IMR-90 (cell line): ENCODE measurements at regions not wholly inside any gene's neighbourhood (a gene's known extent, or its start where the extent isn't known, plus 50 kb on each side); places are given as distances from the start of the nearest gene placed in this dataset.

Experiments
- ATAC-seq: fragments of 200-7000 bp; cut with Tn5 transposase; 2 replicates; pipeline ENCODE4 v1.9.1; 2020; ENCODE audit warnings: low read depth, mild to moderate bottlenecking, moderate library complexity
- BruUV-seq: library from RNA; stranded (reverse); fragments of 400-500 nt; replicated peaks from 2 replicates; lab custom pipeline; 2021; lab: Mats Ljungman, UMichigan
- CTCF ChIA-PET: fragments of 300-600 bp; formaldehyde crosslinking; extraction: SDS; loops from one replicate; lab custom pipeline; 2021; ENCODE audit warnings: antibody characterized with exemption; lab: Yijun Ruan, JAX
- POLR2A ChIA-PET: fragments of 300-600 bp; sonication (Branson Sonifier 250); formaldehyde crosslinking; loops from one replicate; lab custom pipeline; 2022; ENCODE audit warnings: antibody characterized with exemption; ENCODE audit not compliant: unreplicated experiment; lab: Charles Lee
- DNase-seq: peaks from one replicate; pipeline ENCODE4 v3.0.0; 2013
- H2AFZ ChIP-seq: replicated peaks from 2 replicates; pipeline ENCODE3; 2013; ENCODE audit warnings: low read length, mild to moderate bottlenecking; ENCODE audit not compliant: poor library complexity
- H2AK5ac ChIP-seq: 2 replicates; pipeline ENCODE4 v1.6.1; 2013; ENCODE audit warnings: low read depth, low read length, inconsistent platforms
- H2AK9ac ChIP-seq: replicated peaks from 2 replicates; pipeline ENCODE3; 2013; ENCODE audit warnings: mild to moderate bottlenecking, low read depth, low read length, moderate library complexity; ENCODE audit not compliant: poor library complexity
- H2BK120ac ChIP-seq: 2 replicates; pipeline ENCODE4 v1.6.1; 2013; ENCODE audit warnings: low read depth, low read length, inconsistent platforms
- H2BK15ac ChIP-seq: 3 replicates; pipeline ENCODE4 v1.6.1; 2013; ENCODE audit warnings: low read depth, low read length, inconsistent platforms
- H2BK20ac ChIP-seq: 2 replicates; pipeline ENCODE4 v1.6.1; 2013; ENCODE audit warnings: low read depth, mild to moderate bottlenecking, inconsistent platforms, low read length, moderate library complexity
- H2BK5ac ChIP-seq: 2 replicates; pipeline ENCODE4 v1.6.1; 2013; ENCODE audit warnings: mild to moderate bottlenecking, low read depth, low read length, inconsistent platforms; ENCODE audit not compliant: poor library complexity, severe bottlenecking
- H3K14ac ChIP-seq: replicated peaks from 2 replicates; pipeline ENCODE4 v1.6.1; 2013; ENCODE audit warnings: low read depth, low read length, inconsistent platforms
- H3K18ac ChIP-seq: 2 replicates; pipeline ENCODE4 v1.6.1; 2013; ENCODE audit warnings: low read depth, low read length, control low read depth
- H3K23ac ChIP-seq: 2 replicates; pipeline ENCODE4 v1.6.1; 2013; ENCODE audit warnings: low read depth, low read length, inconsistent platforms
- H3K27ac ChIP-seq: 2 replicates; pipeline ENCODE4 v1.5.1; 2013; ENCODE audit warnings: mild to moderate bottlenecking, control low read depth, low read length; ENCODE audit not compliant: insufficient read depth
- H3K27me3 ChIP-seq: 2 replicates; pipeline ENCODE4 v1.6.1; 2013; ENCODE audit warnings: low read length; ENCODE audit not compliant: control insufficient read depth, insufficient read depth
- H3K36me3 ChIP-seq: 2 replicates; pipeline ENCODE4 v1.6.1; 2013; ENCODE audit warnings: low read length, mixed read lengths; ENCODE audit not compliant: control insufficient read depth, insufficient read depth
- H3K4ac ChIP-seq: 2 replicates; pipeline ENCODE4 v1.6.1; 2013; ENCODE audit warnings: low read depth, low read length, inconsistent platforms
- H3K4me1 ChIP-seq: 2 replicates; pipeline ENCODE4 v1.6.1; 2013; ENCODE audit warnings: low read length, mixed read lengths; ENCODE audit not compliant: control insufficient read depth, insufficient read depth
- H3K4me2 ChIP-seq: 2 replicates; pipeline ENCODE4 v1.6.1; 2013; ENCODE audit warnings: low read depth, mild to moderate bottlenecking, control low read depth, low read length, moderate library complexity
- H3K4me3 ChIP-seq: 2 replicates; pipeline ENCODE4 v1.5.1; 2013; ENCODE audit warnings: low read depth, mild to moderate bottlenecking, control low read depth, low read length, moderate library complexity; ENCODE audit not compliant: insufficient read depth
- H3K56ac ChIP-seq: 2 replicates; pipeline ENCODE4 v1.6.1; 2013; ENCODE audit warnings: low read length, inconsistent platforms; ENCODE audit not compliant: insufficient read depth; ENCODE audit errors: extremely low read depth
- H3K79me1 ChIP-seq, 2 experiments: 2 replicates each; pipeline ENCODE4 v1.6.1; 2013; ENCODE audit warnings: low read length in 2 of 2, inconsistent platforms in 1 of 2, low read depth in 1 of 2
- H3K9ac ChIP-seq: 2 replicates; pipeline ENCODE4 v1.6.1; 2013; ENCODE audit warnings: low read depth, low read length, control low read depth
- H3K9me1 ChIP-seq: 2 replicates; pipeline ENCODE4 v1.6.1; 2013; ENCODE audit warnings: low read length, inconsistent platforms; ENCODE audit not compliant: insufficient read depth
- H3K9me3 ChIP-seq: 2 replicates; pipeline ENCODE4 v1.6.1; 2013; ENCODE audit warnings: low read length; ENCODE audit not compliant: control insufficient read depth, insufficient read depth
- H4K20me1 ChIP-seq: 2 replicates; pipeline ENCODE4 v1.6.1; 2013; ENCODE audit warnings: low read length, inconsistent platforms; ENCODE audit not compliant: insufficient read depth
- H4K5ac ChIP-seq: 2 replicates; pipeline ENCODE4 v1.6.1; 2013; ENCODE audit warnings: mild to moderate bottlenecking, low read depth, low read length, control low read depth
- H4K8ac ChIP-seq, 2 experiments: 2 replicates each; pipeline ENCODE4 v1.6.1; 2013; ENCODE audit warnings: low read depth in 2 of 2, low read length in 2 of 2, control low read depth in 1 of 2, inconsistent platforms in 1 of 2
- H4K91ac ChIP-seq: 2 replicates; pipeline ENCODE4 v1.6.1; 2013; ENCODE audit warnings: low read depth, low read length, inconsistent platforms; ENCODE audit not compliant: insufficient read depth
- CEBPB ChIP-seq: IDR thresholded peaks from 2 replicates; pipeline ENCODE4 v1.6.1; 2012; ENCODE audit warnings: low read depth, low read length, improper control_type of control experiment
- ELK1 ChIP-seq: fragments of 150-350 bp; IDR thresholded peaks from 2 replicates; pipeline ENCODE4 v1.6.1; 2016; ENCODE audit warnings: low read depth, mild to moderate bottlenecking, low read length, moderate library complexity, borderline replicate concordance
- MXI1 ChIP-seq: IDR thresholded peaks from 2 replicates; pipeline ENCODE4 v1.6.1; 2012; ENCODE audit warnings: low read depth, mild to moderate bottlenecking, low read length, moderate library complexity, borderline replicate concordance
- POLR2A ChIP-seq: IDR thresholded peaks from 2 replicates; pipeline ENCODE4 v1.6.1; 2012; ENCODE audit warnings: mild to moderate bottlenecking, low read depth, low read length
- RCOR1 ChIP-seq: IDR thresholded peaks from 2 replicates; pipeline ENCODE4 v1.6.1; 2012; ENCODE audit warnings: mild to moderate bottlenecking, low read length, improper control_type of control experiment; ENCODE audit not compliant: insufficient replicate concordance
- dilution Hi-C: fragments of 300-500 bp; cut with HindIII; formaldehyde crosslinking; loops from one replicate; pipeline ENCODE4 v1.14.3; 2018; ENCODE audit warnings: low sequenced_read_pairs; ENCODE audit not compliant: unreplicated experiment
- in situ Hi-C: fragments of 300-500 bp; cut with MboI; formaldehyde crosslinking; loops from 3 replicates; pipeline ENCODE4 v1.14.3; 2019; ENCODE audit warnings: low sequenced_read_pairs, inconsistent platforms, mixed read lengths
- intact Hi-C: fragments of 100-400 bp; cut with micrococcal nuclease; formaldehyde crosslinking; loops from 2 replicates; pipeline ENCODE4 v1.10.0; 2022

- CTCF ChIA-PET: no interaction called here
- dilution Hi-C loops: no loop called here
Measured at GRCh38 chr6:95959261-95959660, 56.5 kb upstream of the FUT9 start.

More at GRCh38 chr6:95959261-95959660, 56.5 kb upstream of the FUT9 start:
- no peak overlapping the region for H4K91ac ChIP-seq
- no peak overlapping the region for H2AK5ac ChIP-seq
- TF ChIP-seq CEBPB (no peak), POLR2A (no peak), ELK1 (no peak), RCOR1 (no peak), MXI1 (no peak)
- no TSS peak for BruUV-seq
- ATAC-seq (no peak), DNase-seq (no peak)
- intact Hi-C loops: no loop called here
- H3K4me1 ChIP-seq: no peaks in the 10 kb centered on the region
- no peak overlapping the region for H2BK5ac ChIP-seq
- no peak overlapping the region for H3K14ac ChIP-seq
- no peak overlapping the region for H3K18ac ChIP-seq
- no peak overlapping the region for H4K8ac ChIP-seq
- H3K9me1 ChIP-seq: no peaks in the 10 kb centered on the region
- no peak overlapping the region for H3K4ac ChIP-seq
- H2AK9ac ChIP-seq: no peak overlapping the region
- no peak overlapping the region for H2BK20ac ChIP-seq
- H2BK15ac ChIP-seq: no peak overlapping the region
- H2AFZ ChIP-seq: no peak overlapping the region
- no peaks in the 10 kb centered on the region for H3K27me3 ChIP-seq
- POLR2A ChIA-PET: no interaction called here
- no peaks in the 10 kb centered on the region for H3K79me1 ChIP-seq
- no peaks in the 10 kb centered on the region for H4K20me1 ChIP-seq
- H3K4me2 ChIP-seq: no peak overlapping the region
- peaks cover 4% of the 10 kb centered on the region; the same call in 1 of the 2 replicates for H3K9me3 ChIP-seq
- H4K5ac ChIP-seq: no peak overlapping the region
- H2BK120ac ChIP-seq: no peak overlapping the region
- no peak overlapping the region for H3K27ac ChIP-seq
- in situ Hi-C loops: no loop called here
- no peak overlapping the region for H3K4me3 ChIP-seq
- no peak overlapping the region for H3K9ac ChIP-seq
- H3K36me3 ChIP-seq: no peaks in the 10 kb centered on the region
- no peak overlapping the region for H3K23ac ChIP-seq
- H3K56ac ChIP-seq: no peak overlapping the region
